ENCODE measurements at regions not wholly inside any gene's neighbourhood (a gene's known extent, or its start where the extent isn't known, plus 50 kb on each side); places are given as distances from the start of the nearest gene placed in this dataset.

GRCh38 chr4:122525865-122526264 is 69.3 kb upstream of the IL2 start:
- intact Hi-C loops (cut with micrococcal nuclease): no loop called here
- Histone ChIP-seq H3K79me2 (ENCODE audit: control insufficient read depth, insufficient read depth, low read length) (no peaks in the 10 kb centered on the region), H3K27me3 (ENCODE audit: control insufficient read depth in 2 of 2, insufficient read depth in 2 of 2, low read length in 2 of 2) (peaks cover 0 to 3% of the 10 kb centered on the region in 2 experiments), H3K4me2 (ENCODE audit: insufficient read depth, low read length) (no peak overlapping the region), H3K9me3 (replicated peaks; ENCODE audit: control insufficient read depth, insufficient read depth, low read length) (no peaks in the 10 kb centered on the region), H4K20me1 (replicated peaks; ENCODE audit: control insufficient read depth, extremely low read depth, insufficient read depth, low read length) (no peaks in the 10 kb centered on the region), H3K4me1 (ENCODE audit: control insufficient read depth, extremely low read depth, insufficient read depth, low read length) (no peaks in the 10 kb centered on the region), H3K9ac (replicated peaks; ENCODE audit: extremely low read depth, insufficient read depth, low read length) (no peak overlapping the region), H2AFZ (ENCODE audit: low read depth, low read length) (no peak overlapping the region), H3K4me3 (replicated peaks in 1 of 3; ENCODE audit: insufficient read depth in 1 of 3, low read depth in 1 of 3, low read length in 3 of 3) (no peak overlapping the region), H3K9me1 (replicated peaks; ENCODE audit: control insufficient read depth, extremely low read depth, insufficient read depth, low read length) (no peaks in the 10 kb centered on the region), H3K27ac (ENCODE audit: insufficient read depth, low read depth, low read length) (no peak overlapping the region), H3K36me3 (ENCODE audit: control insufficient read depth in 2 of 2, extremely low read depth in 1 of 2, insufficient read depth in 2 of 2, low read length in 2 of 2) (no peaks in the 10 kb centered on the region)
- dilution Hi-C loops (cut with MboI; ENCODE audit: extremely low pct_ligation_motif_present, low sequenced_read_pairs): no loop called here
- DNase-seq (ENCODE audit: low read depth, low spot score) (no peak), FAIRE-seq (no peak)
- BruUV-seq (replicated peaks): no TSS peak
- ChIA-PET CTCF (no interaction called here), POLR2A (no interaction called here)
- TF ChIP-seq GATA2 (IDR thresholded peaks at IDR 0.05; ENCODE audit: insufficient read depth, insufficient read length, low read depth, low read length) (no peak), EZH2 (IDR thresholded peaks at IDR 0.05; ENCODE audit: borderline replicate concordance, low read depth, low read length, severe bottlenecking) (no peak), FOS (IDR thresholded peaks at IDR 0.05; ENCODE audit: borderline replicate concordance, insufficient read depth, low read length) (no peak), POLR2A (IDR thresholded peaks at IDR 0.05; ENCODE audit: low read depth, low read length) (no peak), POLR2AphosphoS5 (IDR thresholded peaks at IDR 0.05; ENCODE audit: insufficient read depth, low read depth, low read length) (no peak), CTCF (IDR thresholded peaks at IDR 0.05; ENCODE audit: extremely low read depth in 1 of 2, insufficient read depth in 1 of 2, low read depth in 1 of 2, low read length in 2 of 2) (no peak), MAX (IDR thresholded peaks at IDR 0.05; ENCODE audit: insufficient read depth, insufficient read length) (no peak), JUN (IDR thresholded peaks at IDR 0.05; ENCODE audit: borderline replicate concordance, insufficient read depth, insufficient read length, low read depth) (no peak), MYC (IDR thresholded peaks at IDR 0.05; ENCODE audit: low read depth, low read length) (no peak)
